ENCODE measurements at regions not wholly inside any gene's neighbourhood (a gene's known extent, or its start where the extent isn't known, plus 50 kb on each side); places are given as distances from the start of the nearest gene placed in this dataset.
"Not testable (repeated sequence)": the region's sequence is repeated elsewhere in the genome, so short reads cannot be mapped to it uniquely, and the experiment has no call there.

- TF ChIP-seq POLR2AphosphoS5, POLR2A, CTCF (IDR thresholded peaks at IDR 0.05): not testable (repeated sequence)
These were observed 74.2 kb upstream of the NOX3 start for GRCh38 chr6:155529814-155530213.

Measured in breast epithelium (tissue), 3 donors.